SHP77 (cell line): ENCODE measurements at regions not wholly inside any gene's neighbourhood (a gene's known extent, or its start where the extent isn't known, plus 50 kb on each side); places are given as distances from the start of the nearest gene placed in this dataset.

Source experiments
- DNase-seq, 2 experiments: peaks; one replicate each; lab custom pipeline; 2025; lab: John Stamatoyannopoulos, UW

GRCh38 chr21:38885909-38886308, 80.2 kb downstream of the ETS2 start:
- DNase-seq: no peak

GRCh38 chr21:38884440-38884839, 78.7 kb downstream of the ETS2 start:
- DNase-seq: no peak

GRCh38 chr21:38883142-38883541, 77.4 kb downstream of the ETS2 start:
- DNase-seq: no peak

GRCh38 chr21:38881131-38881530, 75.4 kb downstream of the ETS2 start:
- DNase-seq: no peak

GRCh38 chr21:38880577-38880966, 74.8 kb downstream of the ETS2 start:
- no peak for DNase-seq

GRCh38 chr21:38879912-38880576, 74.3 kb downstream of the ETS2 start:
- no peak for DNase-seq

GRCh38 chr21:38878379-38879179, 72.8 kb downstream of the ETS2 start:
- no peak for DNase-seq

GRCh38 chr21:38875694-38876492, 70.2 kb downstream of the ETS2 start:
- no peak for DNase-seq
